ENCODE measurements at regions not wholly inside any gene's neighbourhood (a gene's known extent, or its start where the extent isn't known, plus 50 kb on each side); places are given as distances from the start of the nearest gene placed in this dataset.

- H3K4me3 ChIP-seq, result no peak overlapping the region
- no peak for TF ChIP-seq POLR2AphosphoS5 (IDR thresholded peaks at IDR 0.05)
- no peak for TF ChIP-seq POLR2A (IDR thresholded peaks at IDR 0.05)
- TF ChIP-seq CTCF (IDR thresholded peaks at IDR 0.05 in 8 of 11, conservative IDR thresholded peaks at IDR 0.05 in 3 of 11), result no peak
- intact Hi-C loops (cut with DNase I; ENCODE audit: low total_unique reads), result no loop called here
- no peaks in the 10 kb centered on the region for H3K4me1 ChIP-seq
- H3K36me3 ChIP-seq, result no peaks in the 10 kb centered on the region
- no peak overlapping the region for H3K27ac ChIP-seq
- no peaks in the 10 kb centered on the region for H3K9me3 ChIP-seq
- no peaks in the 10 kb centered on the region for H3K27me3 ChIP-seq (replicated peaks in 1 of 7)
- no peak for DNase-seq
These were observed 213.7 kb upstream of the SGK1 start for GRCh38 chr6:134531611-134532010.

GRCh38 chr6:134531188-134531551, 213.3 kb upstream of the SGK1 start:
- Histone ChIP-seq H3K9me3 (no peaks in the 10 kb centered on the region), H3K4me1 (no peaks in the 10 kb centered on the region), H3K27ac (no peak overlapping the region), H3K4me3 (no peak overlapping the region), H3K27me3 (replicated peaks in 1 of 7) (no peaks in the 10 kb centered on the region), H3K36me3 (no peaks in the 10 kb centered on the region)
- WGBS, 5 donors, result 89 to 98% (median 91%) methylated on average over 2 of the region's 2 CpGs
- no peak for DNase-seq
- intact Hi-C loops (cut with DNase I; ENCODE audit: low total_unique reads), result no loop called here
- TF ChIP-seq CTCF (IDR thresholded peaks at IDR 0.05 in 8 of 11, conservative IDR thresholded peaks at IDR 0.05 in 3 of 11), result no peak
- TF ChIP-seq POLR2AphosphoS5 (IDR thresholded peaks at IDR 0.05), result no peak
- no peak for TF ChIP-seq POLR2A (IDR thresholded peaks at IDR 0.05)

GRCh38 chr6:134529921-134530320, 212.0 kb upstream of the SGK1 start:
- no peak for DNase-seq
- Histone ChIP-seq H3K36me3 (no peaks in the 10 kb centered on the region), H3K4me3 (no peak overlapping the region), H3K27ac (no peak overlapping the region), H3K9me3 (no peaks in the 10 kb centered on the region), H3K27me3 (replicated peaks in 1 of 7) (no peaks in the 10 kb centered on the region), H3K4me1 (no peaks in the 10 kb centered on the region)
- 39 to 70% (median 49%) methylated on average over 4 of the region's 4 CpGs for WGBS, 5 donors
- intact Hi-C loops (cut with DNase I; ENCODE audit: low total_unique reads), result no loop called here
- TF ChIP-seq CTCF (IDR thresholded peaks at IDR 0.05 in 8 of 11, conservative IDR thresholded peaks at IDR 0.05 in 3 of 11) (no peak), POLR2A (IDR thresholded peaks at IDR 0.05) (no peak), POLR2AphosphoS5 (IDR thresholded peaks at IDR 0.05) (no peak)

GRCh38 chr6:134529305-134529704, 211.4 kb upstream of the SGK1 start:
- H3K9me3 ChIP-seq, result no peaks in the 10 kb centered on the region
- no peaks in the 10 kb centered on the region for H3K4me1 ChIP-seq
- intact Hi-C loops (cut with DNase I; ENCODE audit: low total_unique reads), result no loop called here
- no peak overlapping the region for H3K27ac ChIP-seq
- no peak for TF ChIP-seq POLR2A (IDR thresholded peaks at IDR 0.05)
- TF ChIP-seq POLR2AphosphoS5 (IDR thresholded peaks at IDR 0.05), result no peak
- TF ChIP-seq CTCF (IDR thresholded peaks at IDR 0.05 in 8 of 11, conservative IDR thresholded peaks at IDR 0.05 in 3 of 11), result no peak
- H3K4me3 ChIP-seq, result no peak overlapping the region
- DNase-seq, result no peak
- no peaks in the 10 kb centered on the region for H3K36me3 ChIP-seq
- no peaks in the 10 kb centered on the region for H3K27me3 ChIP-seq (replicated peaks in 1 of 7)

Measured in spleen (tissue), 11 donors.